GM23338 (cell line): ENCODE measurements at regions not wholly inside any gene's neighbourhood (a gene's known extent, or its start where the extent isn't known, plus 50 kb on each side); places are given as distances from the start of the nearest gene placed in this dataset.

Source experiments
- ATAC-seq: fragments of 200-7000 bp; cut with Tn5 transposase; 3 replicates; pipeline ENCODE4 v1.9.1; 2020
- DNase-seq: peaks from one replicate; pipeline ENCODE4 v3.0.0-alpha.2; 2015; ENCODE audit warnings: low spot score
- H2AFZ ChIP-seq: fragments of 200-600 bp; sonication (generic); 2 replicates; pipeline ENCODE4 v1.8.0; 2016; ENCODE audit warnings: antibody characterized with exemption, mild to moderate bottlenecking, moderate library complexity
- H3F3A ChIP-seq: fragments of 200-600 bp; sonication (generic); replicated peaks from 2 replicates; pipeline ENCODE4 v1.8.0; 2017; ENCODE audit warnings: antibody characterized with exemption, mixed run types, low read depth
- H3K27ac ChIP-seq: fragments of 200-600 bp; sonication (generic); 2 replicates; pipeline ENCODE4 v1.6.1; 2016; ENCODE audit warnings: low read depth
- H3K27me3 ChIP-seq: fragments of 200-600 bp; sonication (generic); 2 replicates; pipeline ENCODE4 v1.8.0; 2016; ENCODE audit warnings: mild to moderate bottlenecking, mixed run types, moderate library complexity; ENCODE audit not compliant: insufficient read depth
- H3K36me3 ChIP-seq: fragments of 200-600 bp; sonication (generic); 2 replicates; pipeline ENCODE4 v1.8.0; 2016; ENCODE audit warnings: mild to moderate bottlenecking; ENCODE audit not compliant: insufficient read depth
- H3K4me1 ChIP-seq: fragments of 200-600 bp; sonication (generic); 2 replicates; pipeline ENCODE4 v1.8.0; 2016; ENCODE audit warnings: mild to moderate bottlenecking, moderate library complexity; ENCODE audit not compliant: insufficient read depth
- H3K4me2 ChIP-seq: fragments of 200-600 bp; sonication (generic); 2 replicates; pipeline ENCODE4 v1.7.1; 2017; ENCODE audit warnings: mixed run types
- H3K4me3 ChIP-seq: fragments of 200-600 bp; sonication (generic); 2 replicates; pipeline ENCODE4 v1.6.1; 2016; ENCODE audit warnings: mixed run types
- H3K79me2 ChIP-seq: fragments of 200-600 bp; sonication (generic); replicated peaks from 2 replicates; pipeline ENCODE4 v1.8.0; 2017; ENCODE audit warnings: mild to moderate bottlenecking; ENCODE audit not compliant: insufficient read depth
- H3K9me2 ChIP-seq: fragments of 200-600 bp; sonication (generic); 2 replicates; pipeline ENCODE4 v1.8.0; 2017; ENCODE audit not compliant: insufficient read depth
- H4K20me1 ChIP-seq: fragments of 200-600 bp; sonication (generic); replicated peaks from 2 replicates; pipeline ENCODE4 v1.8.0; 2017; ENCODE audit warnings: mild to moderate bottlenecking; ENCODE audit not compliant: insufficient read depth
- H3K27ac Mint-ChIP-seq: 2 replicates; pipeline ENCODE4 v1.8.0; 2020; ENCODE audit warnings: inconsistent platforms, mild to moderate bottlenecking, moderate library complexity, mixed read lengths
- H3K27me3 Mint-ChIP-seq: 3 replicates; pipeline ENCODE4 v1.8.0; 2022; ENCODE audit warnings: low read depth, mild to moderate bottlenecking, moderate library complexity, mixed read lengths, inconsistent platforms; ENCODE audit not compliant: insufficient read depth, poor library complexity
- H3K36me3 Mint-ChIP-seq: 3 replicates; pipeline ENCODE4 v1.8.0; 2021; ENCODE audit warnings: low read depth, mild to moderate bottlenecking, inconsistent platforms, moderate library complexity, mixed read lengths
- H3K4me1 Mint-ChIP-seq: 3 replicates; pipeline ENCODE4 v1.8.0; 2020; ENCODE audit warnings: mild to moderate bottlenecking, inconsistent platforms, mixed read lengths
- H3K4me3 Mint-ChIP-seq: 3 replicates; pipeline ENCODE4 v1.8.0; 2021; ENCODE audit warnings: moderate library complexity, mild to moderate bottlenecking, inconsistent platforms, mixed read lengths
- H3K9me3 Mint-ChIP-seq: 3 replicates; pipeline ENCODE4 v1.8.0; 2020; ENCODE audit warnings: moderate library complexity, mild to moderate bottlenecking, inconsistent platforms, mixed read lengths
- CREB1 ChIP-seq: fragments of 250-450 bp; sonication (Bioruptor Pico); IDR thresholded peaks from 2 replicates; pipeline ENCODE4 v1.5.0; 2020; ENCODE audit warnings: low read depth, mild to moderate bottlenecking, moderate library complexity
- EZH2 ChIP-seq: fragments of 200-600 bp; sonication (generic); IDR thresholded peaks from one replicate; pipeline ENCODE4 v1.8.0; 2017; ENCODE audit warnings: antibody characterized with exemption, mild to moderate bottlenecking, low read depth; ENCODE audit not compliant: unreplicated experiment
- JUNB ChIP-seq: IDR thresholded peaks from one replicate; pipeline ENCODE4 v1.6.1; 2016; ENCODE audit warnings: antibody characterized with exemption; ENCODE audit not compliant: unreplicated experiment
- NANOG ChIP-seq: IDR thresholded peaks from 2 replicates; pipeline ENCODE4 v1.6.1; 2016; ENCODE audit warnings: antibody characterized with exemption, borderline replicate concordance
- POLR2AphosphoS5 ChIP-seq: IDR thresholded peaks from 2 replicates; pipeline ENCODE4 v1.6.1; 2016; ENCODE audit warnings: antibody characterized with exemption, low read depth
- STAT1 ChIP-seq: IDR thresholded peaks from one replicate; pipeline ENCODE4 v1.6.1; 2016; ENCODE audit warnings: antibody characterized with exemption; ENCODE audit not compliant: unreplicated experiment
- ZNF114 ChIP-seq: fragments of 250-450 bp; sonication (Bioruptor Pico); IDR thresholded peaks from 2 replicates; pipeline ENCODE4 v1.5.0; 2020; ENCODE audit warnings: mild to moderate bottlenecking, moderate library complexity
- TF ChIP-seq, protein P1 (sequence below), 2 experiments: fragments of 200-600 bp in 1 of 2; sonication (generic) in 1 of 2; conservative IDR thresholded peaks; 2 replicates each; pipeline versions ENCODE4 v1.5.1 to v1.6.1; 2016 to 2017; ENCODE audit warnings: antibody characterized with exemption in 2 of 2, low read depth in 2 of 2, mild to moderate bottlenecking in 2 of 2, moderate library complexity in 1 of 2
- TF ChIP-seq, protein P2 (sequence below): IDR thresholded peaks from 2 replicates; pipeline ENCODE4 v1.6.1; 2016; ENCODE audit warnings: antibody characterized with exemption
- TF ChIP-seq, protein P3 (sequence below): IDR thresholded peaks from one replicate; pipeline ENCODE4 v1.6.1; 2018; ENCODE audit warnings: antibody characterized with exemption; ENCODE audit not compliant: unreplicated experiment

DNA sequence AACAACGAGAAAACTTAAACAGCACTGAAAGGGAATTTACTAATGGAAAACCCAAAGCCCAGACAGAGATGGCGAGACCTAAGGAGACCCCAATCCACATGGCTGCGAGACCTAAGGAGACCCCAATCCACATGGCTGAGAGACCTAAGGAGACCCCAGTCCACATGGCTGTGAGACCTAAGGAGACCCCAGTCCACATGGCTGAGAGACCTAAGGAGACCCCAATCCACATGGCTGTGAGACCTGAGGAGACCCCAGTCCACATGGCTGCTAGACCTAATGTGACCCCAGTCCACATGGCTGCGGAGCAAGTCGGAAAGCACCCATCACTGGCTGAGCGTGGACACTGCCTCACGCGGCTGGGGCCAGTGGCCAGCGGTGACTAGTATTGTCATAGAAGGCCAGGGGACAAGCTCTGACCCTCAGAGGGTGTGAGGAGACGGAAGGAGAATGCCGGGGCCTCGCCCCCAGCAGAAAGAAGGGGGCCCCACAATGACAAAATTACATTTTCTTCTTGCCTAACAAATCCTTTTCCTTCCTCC is 241.8 kb downstream of the C16orf95 start:
- no peak overlapping the region for H3K27ac Mint-ChIP-seq
- Histone ChIP-seq H3K79me2 (no peaks in the 10 kb centered on the region), H3K36me3 (no peaks in the 10 kb centered on the region), H3K27me3 (no peaks in the 10 kb centered on the region), H3K4me2 (no peak overlapping the region), H3K27ac (no peak overlapping the region), H3K9me2 (no peaks in the 10 kb centered on the region), H4K20me1 (no peaks in the 10 kb centered on the region), H3K4me1 (no peaks in the 10 kb centered on the region), H2AFZ (no peak overlapping the region), H3F3A (no peaks in the 10 kb centered on the region), H3K4me3 (no peak overlapping the region)
- TF ChIP-seq ZNF114 (no peak), NANOG (no peak), JUNB (no peak), POLR2AphosphoS5 (no peak), CREB1 (CRISPR knock-in tag) (no peak)
- TF ChIP-seq, protein P1, sequence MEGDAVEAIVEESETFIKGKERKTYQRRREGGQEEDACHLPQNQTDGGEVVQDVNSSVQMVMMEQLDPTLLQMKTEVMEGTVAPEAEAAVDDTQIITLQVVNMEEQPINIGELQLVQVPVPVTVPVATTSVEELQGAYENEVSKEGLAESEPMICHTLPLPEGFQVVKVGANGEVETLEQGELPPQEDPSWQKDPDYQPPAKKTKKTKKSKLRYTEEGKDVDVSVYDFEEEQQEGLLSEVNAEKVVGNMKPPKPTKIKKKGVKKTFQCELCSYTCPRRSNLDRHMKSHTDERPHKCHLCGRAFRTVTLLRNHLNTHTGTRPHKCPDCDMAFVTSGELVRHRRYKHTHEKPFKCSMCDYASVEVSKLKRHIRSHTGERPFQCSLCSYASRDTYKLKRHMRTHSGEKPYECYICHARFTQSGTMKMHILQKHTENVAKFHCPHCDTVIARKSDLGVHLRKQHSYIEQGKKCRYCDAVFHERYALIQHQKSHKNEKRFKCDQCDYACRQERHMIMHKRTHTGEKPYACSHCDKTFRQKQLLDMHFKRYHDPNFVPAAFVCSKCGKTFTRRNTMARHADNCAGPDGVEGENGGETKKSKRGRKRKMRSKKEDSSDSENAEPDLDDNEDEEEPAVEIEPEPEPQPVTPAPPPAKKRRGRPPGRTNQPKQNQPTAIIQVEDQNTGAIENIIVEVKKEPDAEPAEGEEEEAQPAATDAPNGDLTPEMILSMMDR (conservative IDR thresholded peaks at IDR 0.05; ENCODE audit: low read depth in 2 of 2), result no peak
- H3K4me1 Mint-ChIP-seq, result peaks cover under 1% of the 10 kb centered on the region; the same call in 1 of the 3 replicates
- no peaks in the 10 kb centered on the region; the same call in 2 of the 3 replicates for H3K36me3 Mint-ChIP-seq
- H3K27me3 Mint-ChIP-seq, result no peaks in the 10 kb centered on the region
- peaks cover 11% of the 10 kb centered on the region for H3K9me3 Mint-ChIP-seq
- ATAC-seq, result no peak
- H3K4me3 Mint-ChIP-seq, result no peak overlapping the region
- no peak for DNase-seq

DNA sequence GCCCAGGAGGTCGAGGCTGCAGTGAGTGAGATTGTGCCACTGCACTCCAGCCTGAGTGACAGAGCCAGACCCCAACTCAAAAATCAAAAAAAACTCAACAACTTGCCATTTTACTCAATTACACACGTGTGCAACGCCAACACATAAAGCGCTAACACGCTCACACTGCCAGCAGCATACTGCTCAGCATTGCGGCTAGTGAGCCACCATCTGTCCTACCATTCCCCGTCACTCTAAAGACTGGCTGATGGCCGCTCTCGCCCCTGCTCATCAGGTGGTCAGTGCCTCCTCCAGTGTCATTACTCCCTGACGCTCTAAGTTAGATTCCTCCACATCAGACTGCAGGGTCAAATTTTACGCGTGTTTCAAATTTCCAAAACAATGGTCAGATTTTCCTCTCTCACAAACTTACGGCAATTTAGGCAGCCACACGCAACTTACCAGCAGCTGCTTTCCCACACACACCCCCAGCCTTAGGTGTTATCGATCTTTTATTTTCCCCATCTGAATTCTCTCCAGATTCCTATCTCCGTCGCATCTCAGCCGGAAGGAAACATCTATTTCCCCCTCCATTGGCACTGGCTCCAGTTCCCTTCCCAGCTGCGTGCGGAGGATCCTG is 240.8 kb downstream of the C16orf95 start:
- H3K36me3 ChIP-seq, result 0 out of 2 replicates have a peak, but pooled peaks cover 4% of the 10 kb centered on the region
- Mint-ChIP-seq H3K27me3 (no peaks in the 10 kb centered on the region), H3K4me1 (no peaks in the 10 kb centered on the region), H3K4me3 (no peak overlapping the region), H3K36me3 (peaks cover 1% of the 10 kb centered on the region; the same call in 2 of the 3 replicates), H3K9me3 (peaks cover 22% of the 10 kb centered on the region), H3K27ac (no peak overlapping the region)
- no peaks in the 10 kb centered on the region for H3K27me3 ChIP-seq
- no peak overlapping the region for H3K4me3 ChIP-seq
- no peaks in the 10 kb centered on the region for H3K9me2 ChIP-seq
- no peaks in the 10 kb centered on the region for H4K20me1 ChIP-seq
- no peaks in the 10 kb centered on the region for H3K4me1 ChIP-seq
- no peaks in the 10 kb centered on the region for H3F3A ChIP-seq
- no peak overlapping the region for H3K27ac ChIP-seq
- DNase-seq, result no peak
- no peak overlapping the region for H2AFZ ChIP-seq
- no peak; the same call in 2 of the 3 replicates for ATAC-seq
- no peaks in the 10 kb centered on the region for H3K79me2 ChIP-seq
- no peak overlapping the region for H3K4me2 ChIP-seq
- TF ChIP-seq, protein P1 (conservative IDR thresholded peaks at IDR 0.05; ENCODE audit: low read depth in 2 of 2), result no peak
- TF ChIP-seq EZH2 (no peak), CREB1 (CRISPR knock-in tag) (no peak), STAT1 (no peak), JUNB (no peak), POLR2AphosphoS5 (no peak), ZNF114 (no peak)
- TF ChIP-seq, protein P2, sequence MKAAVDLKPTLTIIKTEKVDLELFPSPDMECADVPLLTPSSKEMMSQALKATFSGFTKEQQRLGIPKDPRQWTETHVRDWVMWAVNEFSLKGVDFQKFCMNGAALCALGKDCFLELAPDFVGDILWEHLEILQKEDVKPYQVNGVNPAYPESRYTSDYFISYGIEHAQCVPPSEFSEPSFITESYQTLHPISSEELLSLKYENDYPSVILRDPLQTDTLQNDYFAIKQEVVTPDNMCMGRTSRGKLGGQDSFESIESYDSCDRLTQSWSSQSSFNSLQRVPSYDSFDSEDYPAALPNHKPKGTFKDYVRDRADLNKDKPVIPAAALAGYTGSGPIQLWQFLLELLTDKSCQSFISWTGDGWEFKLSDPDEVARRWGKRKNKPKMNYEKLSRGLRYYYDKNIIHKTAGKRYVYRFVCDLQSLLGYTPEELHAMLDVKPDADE, result no peak
- TF ChIP-seq, protein P3, sequence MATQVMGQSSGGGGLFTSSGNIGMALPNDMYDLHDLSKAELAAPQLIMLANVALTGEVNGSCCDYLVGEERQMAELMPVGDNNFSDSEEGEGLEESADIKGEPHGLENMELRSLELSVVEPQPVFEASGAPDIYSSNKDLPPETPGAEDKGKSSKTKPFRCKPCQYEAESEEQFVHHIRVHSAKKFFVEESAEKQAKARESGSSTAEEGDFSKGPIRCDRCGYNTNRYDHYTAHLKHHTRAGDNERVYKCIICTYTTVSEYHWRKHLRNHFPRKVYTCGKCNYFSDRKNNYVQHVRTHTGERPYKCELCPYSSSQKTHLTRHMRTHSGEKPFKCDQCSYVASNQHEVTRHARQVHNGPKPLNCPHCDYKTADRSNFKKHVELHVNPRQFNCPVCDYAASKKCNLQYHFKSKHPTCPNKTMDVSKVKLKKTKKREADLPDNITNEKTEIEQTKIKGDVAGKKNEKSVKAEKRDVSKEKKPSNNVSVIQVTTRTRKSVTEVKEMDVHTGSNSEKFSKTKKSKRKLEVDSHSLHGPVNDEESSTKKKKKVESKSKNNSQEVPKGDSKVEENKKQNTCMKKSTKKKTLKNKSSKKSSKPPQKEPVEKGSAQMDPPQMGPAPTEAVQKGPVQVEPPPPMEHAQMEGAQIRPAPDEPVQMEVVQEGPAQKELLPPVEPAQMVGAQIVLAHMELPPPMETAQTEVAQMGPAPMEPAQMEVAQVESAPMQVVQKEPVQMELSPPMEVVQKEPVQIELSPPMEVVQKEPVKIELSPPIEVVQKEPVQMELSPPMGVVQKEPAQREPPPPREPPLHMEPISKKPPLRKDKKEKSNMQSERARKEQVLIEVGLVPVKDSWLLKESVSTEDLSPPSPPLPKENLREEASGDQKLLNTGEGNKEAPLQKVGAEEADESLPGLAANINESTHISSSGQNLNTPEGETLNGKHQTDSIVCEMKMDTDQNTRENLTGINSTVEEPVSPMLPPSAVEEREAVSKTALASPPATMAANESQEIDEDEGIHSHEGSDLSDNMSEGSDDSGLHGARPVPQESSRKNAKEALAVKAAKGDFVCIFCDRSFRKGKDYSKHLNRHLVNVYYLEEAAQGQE, result no peak
